NCI-H1417 treated with DMSO at 0.1 percent for 48 hours (cell line): ENCODE measurements at regions not wholly inside any gene's neighbourhood (a gene's known extent, or its start where the extent isn't known, plus 50 kb on each side); places are given as distances from the start of the nearest gene placed in this dataset.
"Not testable (repeated sequence)": the region's sequence is repeated elsewhere in the genome, so short reads cannot be mapped to it uniquely, and the experiment has no call there.

Experiments used
- DNase-seq: peaks from one replicate; lab custom pipeline; 2025; lab: John Stamatoyannopoulos, UW

DNA sequence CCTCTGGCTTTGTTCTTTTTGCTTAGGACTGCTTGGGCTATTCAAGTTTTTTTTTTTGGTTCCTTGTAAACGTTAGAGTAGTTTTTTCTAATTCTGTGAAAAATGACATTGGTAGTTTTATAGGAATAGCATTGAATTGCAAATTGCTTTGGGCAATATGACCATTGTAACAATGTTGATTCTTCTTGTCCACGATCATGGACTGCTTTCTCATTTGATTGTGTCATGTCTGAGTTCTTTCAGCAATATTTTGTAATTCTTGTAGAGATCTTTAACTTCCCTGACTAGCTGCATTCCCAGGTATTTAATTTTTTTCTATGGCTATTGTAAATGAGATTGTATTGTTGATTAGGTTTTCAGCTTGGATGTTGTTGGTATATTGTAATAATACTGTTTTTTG is 286.2 kb upstream of the C1QTNF3 start:
- DNase-seq: not testable (repeated sequence)

DNA sequence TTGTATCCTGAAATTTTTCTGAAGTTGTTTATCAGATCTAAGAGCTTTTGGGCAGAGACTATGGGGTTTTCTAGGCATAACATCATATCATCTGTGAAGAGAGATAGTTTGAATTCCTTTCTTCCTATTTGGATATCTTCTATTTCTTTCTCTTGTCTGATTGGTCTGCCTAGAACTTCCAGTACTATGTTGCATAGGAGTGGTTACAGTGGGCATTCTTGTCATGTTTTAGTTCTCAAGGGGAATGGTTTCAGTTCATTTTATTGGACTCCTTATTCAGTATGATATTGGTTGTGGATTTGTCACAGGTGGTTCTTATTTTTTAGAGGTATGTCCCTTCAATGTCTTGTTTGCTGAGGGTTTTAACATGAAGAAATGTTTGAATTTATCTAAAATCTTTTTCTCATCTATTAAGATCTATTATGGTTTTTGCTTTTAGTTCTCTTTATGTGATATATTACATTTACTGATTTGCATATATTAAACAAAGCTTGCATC is 286.6 kb upstream of the C1QTNF3 start:
- not testable (repeated sequence) for DNase-seq

DNA sequence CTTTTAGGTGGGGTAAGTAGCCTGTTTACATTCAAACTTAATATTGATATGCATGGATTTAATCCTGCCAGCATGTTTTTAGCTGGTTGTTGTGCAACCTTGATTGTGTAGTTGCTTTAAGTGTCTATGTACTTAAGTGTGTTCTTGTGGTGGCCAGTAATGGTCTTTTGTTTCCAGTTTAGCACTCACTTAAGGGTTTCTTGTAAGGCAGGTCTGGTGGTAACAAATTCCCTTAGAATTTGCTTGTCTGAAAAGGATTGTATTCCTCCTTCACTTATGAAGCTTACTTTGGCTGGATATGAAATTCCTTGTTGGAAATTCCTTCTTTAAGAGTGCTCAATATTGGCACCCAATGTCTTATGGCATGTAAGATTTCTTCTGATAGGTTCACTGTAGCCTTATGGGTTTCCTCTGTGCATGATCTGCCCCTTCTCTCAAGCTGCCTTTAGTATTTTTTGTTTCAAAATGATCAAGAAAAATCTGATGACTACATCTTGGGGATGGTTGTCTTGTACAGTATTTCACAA is 289.0 kb upstream of the C1QTNF3 start:
- not testable (repeated sequence) for DNase-seq

DNA sequence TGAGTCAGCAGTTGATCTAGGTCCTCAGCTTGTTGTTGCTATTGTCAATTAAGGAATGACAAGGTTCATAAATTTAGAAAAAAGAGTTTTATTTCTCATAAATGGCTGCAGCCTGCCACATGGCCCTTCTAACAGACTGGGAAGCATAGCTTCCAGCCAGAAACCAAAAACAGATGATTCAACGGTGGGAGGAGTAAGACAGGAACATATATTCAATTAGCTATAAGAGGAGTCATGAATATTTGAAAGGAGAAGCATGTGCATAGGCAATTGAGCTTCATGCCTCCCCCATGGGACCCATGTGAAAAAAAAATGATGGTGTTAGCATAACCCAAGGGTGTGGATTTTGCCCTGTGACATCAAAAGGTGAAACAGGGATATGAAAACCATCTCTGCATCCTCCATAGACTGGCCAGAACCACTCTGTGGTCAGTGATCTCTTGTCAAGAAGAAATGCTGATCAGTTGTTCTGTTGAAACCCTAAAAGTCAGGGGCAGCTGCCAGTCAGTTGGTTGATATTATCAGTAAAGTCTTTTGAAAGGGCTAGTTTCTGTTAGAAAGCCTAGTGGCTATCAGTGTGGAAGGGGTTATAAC is 296.5 kb upstream of the C1QTNF3 start:
- not testable (repeated sequence) for DNase-seq

DNA sequence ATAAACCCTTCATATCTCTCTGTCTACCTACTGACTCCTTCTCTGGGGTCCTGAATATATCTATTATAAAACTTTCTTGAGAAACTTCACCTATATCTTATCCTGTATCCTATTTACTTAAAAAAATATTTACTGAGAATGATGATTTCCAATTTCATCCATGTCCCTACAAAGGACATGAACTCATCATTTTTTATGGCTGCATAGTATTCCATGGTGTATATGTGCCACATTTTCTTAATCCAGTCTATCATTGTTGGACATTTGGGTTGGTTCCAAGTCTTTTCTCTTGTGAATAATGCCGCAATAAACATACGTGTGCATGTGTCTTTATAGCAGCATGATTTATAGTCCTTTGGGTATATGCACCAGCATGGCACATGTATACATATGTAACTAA is 301.7 kb upstream of the RAI14 start:
- DNase-seq: not testable (repeated sequence)

DNA sequence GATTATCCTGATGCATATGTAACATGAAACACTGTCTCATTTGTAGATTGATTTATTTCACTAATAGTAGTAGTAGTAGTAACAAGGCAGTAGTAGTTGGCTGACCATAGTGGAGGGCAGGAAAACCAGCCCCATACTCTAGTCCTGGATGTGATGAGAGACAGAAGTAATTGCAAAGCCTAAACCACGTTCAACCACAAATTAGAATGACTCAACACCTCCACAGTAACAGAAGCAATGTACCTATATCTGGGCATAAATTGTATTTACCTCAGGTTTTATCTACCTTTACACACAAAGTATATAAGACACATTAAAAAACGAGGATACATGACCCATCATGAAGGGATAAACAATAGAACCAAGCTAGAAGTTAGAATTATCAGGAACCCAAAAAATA is 284.7 kb upstream of the RAI14 start:
- not testable (repeated sequence) for DNase-seq

DNA sequence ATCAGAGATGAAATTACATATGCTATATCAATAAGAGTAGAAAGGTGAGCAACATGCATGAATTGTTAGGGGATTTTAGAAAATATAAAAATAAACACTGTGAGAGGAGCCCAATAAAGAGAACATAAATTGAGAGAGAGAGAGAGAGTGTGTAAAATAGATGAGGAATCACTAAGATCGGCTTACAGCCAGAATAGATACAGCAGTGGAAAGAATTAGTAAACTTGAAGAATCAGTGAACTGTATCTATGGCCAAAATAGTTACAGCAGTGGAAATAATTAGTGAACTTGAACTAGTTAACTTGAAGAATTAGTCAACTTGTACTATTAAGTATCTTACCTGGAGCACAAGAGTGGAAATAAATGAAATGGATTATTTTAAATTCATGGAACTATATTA is 284.3 kb upstream of the RAI14 start:
- DNase-seq: not testable (repeated sequence)

DNA sequence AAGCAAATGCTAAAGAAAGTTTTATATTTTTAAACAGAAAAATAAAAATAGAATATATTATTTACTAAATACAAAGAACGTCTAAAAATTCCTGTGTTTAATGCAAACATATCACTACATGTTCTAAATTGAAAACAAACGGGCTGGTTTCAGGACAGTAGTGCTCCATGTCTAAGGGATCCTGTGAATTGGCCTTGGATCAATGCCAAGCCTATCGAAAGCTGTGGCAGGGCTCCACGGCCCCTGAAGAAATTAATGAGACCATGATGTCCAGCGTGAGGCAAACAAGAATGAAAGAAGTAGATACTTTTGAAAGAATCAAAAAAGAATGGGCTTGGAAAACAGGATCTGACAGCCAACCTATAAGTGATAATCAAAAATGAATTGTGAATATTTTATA is 283.4 kb upstream of the RAI14 start:
- DNase-seq: not testable (repeated sequence)

DNA sequence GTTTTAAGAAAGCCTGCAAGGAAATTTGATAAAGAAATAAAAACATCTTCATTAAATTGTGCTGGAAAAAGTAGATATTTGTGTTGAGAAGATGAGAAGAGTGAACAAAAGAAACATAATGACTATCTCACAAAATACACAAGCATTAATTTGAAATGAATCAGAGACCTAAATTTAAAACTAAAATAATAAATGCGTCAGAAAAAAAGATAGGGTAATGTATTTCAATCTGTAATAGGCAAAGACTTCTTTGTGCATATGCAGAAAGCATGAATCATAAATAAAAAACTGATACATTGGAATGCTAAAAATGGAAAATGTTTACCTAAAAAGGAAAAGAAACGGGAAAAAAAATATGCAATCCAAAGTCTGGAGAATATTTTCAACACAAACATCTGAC is 278.5 kb upstream of the RAI14 start:
- not testable (repeated sequence) for DNase-seq

DNA sequence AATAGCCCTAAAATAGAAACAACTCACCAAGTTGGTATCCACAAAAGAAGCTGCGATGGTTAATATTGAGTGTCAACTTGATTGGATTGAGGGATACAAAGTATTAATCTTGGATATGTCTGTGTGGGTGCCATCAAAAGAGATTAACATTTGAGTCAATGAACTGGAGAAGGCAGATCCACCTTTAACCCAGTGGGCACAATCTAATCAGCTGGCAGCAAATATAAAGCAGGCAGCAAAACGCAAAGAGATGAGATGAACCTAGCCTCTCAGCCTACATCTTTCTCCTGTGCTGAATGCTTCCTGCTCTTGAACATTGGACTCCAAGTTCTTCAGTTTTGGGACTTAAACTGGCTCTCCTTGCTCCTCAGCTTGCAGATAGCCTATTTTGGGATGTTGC is 277.6 kb upstream of the RAI14 start:
- not testable (repeated sequence) for DNase-seq

DNA sequence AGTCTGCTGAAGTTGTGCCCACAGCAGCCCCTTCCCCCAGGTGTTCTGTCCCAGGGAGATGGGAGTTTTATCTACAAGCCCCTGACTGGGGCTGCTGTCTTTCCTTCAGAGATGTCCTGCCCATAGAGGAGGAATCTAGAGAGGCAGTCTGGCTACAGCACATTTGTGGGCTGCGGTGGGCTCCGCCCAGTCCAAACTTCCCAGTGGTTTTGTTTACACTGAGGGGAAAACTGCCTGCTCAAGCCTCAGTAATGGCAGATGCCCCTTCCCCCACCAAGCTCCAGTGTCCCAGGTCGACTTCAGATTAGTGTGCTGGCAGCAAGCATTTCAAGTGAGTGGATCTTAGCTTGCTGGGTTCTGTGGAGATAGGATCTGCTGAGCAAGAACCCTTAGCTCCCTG is 267.4 kb upstream of the RAI14 start:
- DNase-seq: not testable (repeated sequence)

DNA sequence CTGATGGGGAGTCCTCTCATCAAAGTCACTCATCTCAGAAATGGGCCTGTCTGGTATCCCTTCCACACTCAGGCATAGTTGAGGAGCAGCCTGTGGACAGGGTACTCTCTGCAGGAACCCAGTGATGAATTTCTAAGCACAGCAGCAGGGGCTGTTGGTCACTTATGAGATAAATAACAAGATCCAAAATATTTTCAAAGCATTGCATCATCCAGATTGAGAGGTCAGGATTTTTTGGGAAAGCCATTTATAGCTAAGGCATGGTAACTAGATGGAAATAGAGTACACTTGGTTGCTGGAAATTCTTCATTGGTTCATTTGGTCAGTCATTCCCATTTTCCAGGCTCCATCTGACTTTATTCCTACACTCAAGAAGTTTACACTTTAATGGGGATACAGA is 246.8 kb upstream of the RAI14 start:
- no peak for DNase-seq

DNA sequence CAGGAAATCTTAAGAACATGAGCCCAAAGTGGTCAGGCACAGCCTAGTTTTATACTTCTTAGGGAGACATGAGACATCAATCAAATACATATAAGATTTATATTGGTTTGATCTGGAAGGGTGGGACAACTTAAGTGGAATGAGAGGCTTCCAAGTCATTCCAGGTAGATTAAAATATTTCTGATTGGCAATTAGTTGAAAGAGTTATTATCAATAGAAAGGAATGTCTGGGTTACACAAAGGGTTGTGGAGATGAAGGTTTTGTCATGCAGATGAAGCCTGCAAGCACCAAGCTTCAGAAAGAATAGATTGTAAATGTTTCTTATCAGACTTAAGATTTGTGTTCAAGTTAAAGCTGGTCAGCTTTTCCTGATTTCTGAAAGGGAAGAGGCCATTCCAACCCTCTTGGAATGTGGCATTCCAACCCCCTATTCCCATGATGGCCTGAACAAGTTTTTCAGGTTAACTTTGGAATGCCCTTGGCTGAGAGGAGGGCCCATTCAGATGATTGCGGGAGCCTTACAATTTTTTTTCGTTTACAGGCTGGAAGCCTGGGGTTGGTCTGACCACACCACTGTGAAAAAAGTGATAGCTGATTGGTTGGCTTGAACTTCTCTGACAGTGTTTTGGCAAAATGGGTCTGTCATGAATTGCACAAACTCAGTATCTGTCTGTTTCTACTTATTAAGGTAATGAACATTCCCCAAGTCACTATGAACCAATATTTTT is 245.6 kb upstream of the RAI14 start:
- no peak for DNase-seq

DNA sequence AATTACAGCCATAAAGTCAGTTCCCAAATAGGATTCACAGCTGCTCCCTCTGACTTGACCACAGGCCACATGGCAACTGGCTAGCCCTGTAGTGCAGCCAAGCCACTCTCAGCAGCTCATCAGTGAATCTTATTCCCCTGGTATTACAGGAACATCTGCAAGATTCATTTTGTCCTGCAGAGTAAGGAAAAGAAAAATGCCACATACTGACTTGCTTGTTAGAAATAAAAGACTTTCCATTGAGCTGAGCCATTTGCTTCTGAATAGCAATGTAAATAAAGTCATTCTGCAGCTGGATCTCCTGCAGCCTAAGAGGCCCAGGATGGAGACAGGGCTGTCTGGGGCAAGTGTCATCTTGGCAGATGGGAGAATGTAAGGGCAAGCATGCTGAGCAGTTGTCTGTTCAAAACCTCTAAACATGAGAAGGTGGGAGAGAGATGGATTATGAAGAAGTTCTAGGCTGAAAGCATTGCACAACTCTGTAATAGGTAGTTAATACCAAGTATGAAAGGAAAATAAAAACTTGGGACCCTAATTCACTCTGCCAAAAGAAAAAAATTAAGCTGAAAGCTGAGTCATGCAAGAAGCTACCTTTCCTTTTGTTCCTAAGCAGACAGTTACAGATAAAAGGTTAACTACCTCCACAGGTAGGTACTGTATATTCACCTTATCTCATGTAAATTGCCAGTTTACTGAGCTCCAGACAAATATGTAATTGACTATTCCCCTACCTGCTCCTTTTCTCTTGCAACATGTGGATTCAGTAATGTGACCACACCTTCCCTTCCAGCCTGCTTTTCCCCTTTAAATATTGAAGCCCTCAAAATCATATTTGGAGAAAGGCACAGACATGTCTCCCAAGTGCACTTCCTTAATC is 244.4 kb upstream of the RAI14 start:
- no peak for DNase-seq

DNA sequence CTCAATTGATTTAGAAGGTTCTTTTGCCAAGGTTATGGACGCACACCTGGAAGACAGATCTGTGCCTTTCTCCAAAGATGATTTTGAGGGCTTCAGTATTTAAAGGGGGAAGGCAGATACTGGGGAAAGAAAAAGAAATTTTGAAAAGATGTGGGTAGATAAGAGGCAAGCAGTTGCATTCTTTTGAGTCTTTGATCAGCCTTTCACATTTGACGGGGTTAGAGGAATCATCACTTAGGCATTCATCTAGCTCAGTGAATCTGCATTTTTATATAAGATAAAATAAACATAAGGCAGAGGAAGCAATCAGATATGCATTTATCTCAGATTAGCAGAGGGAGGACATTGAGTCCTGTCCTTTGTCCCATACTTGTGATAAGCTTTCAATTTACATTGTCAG is 243.4 kb upstream of the RAI14 start:
- no peak for DNase-seq

DNA sequence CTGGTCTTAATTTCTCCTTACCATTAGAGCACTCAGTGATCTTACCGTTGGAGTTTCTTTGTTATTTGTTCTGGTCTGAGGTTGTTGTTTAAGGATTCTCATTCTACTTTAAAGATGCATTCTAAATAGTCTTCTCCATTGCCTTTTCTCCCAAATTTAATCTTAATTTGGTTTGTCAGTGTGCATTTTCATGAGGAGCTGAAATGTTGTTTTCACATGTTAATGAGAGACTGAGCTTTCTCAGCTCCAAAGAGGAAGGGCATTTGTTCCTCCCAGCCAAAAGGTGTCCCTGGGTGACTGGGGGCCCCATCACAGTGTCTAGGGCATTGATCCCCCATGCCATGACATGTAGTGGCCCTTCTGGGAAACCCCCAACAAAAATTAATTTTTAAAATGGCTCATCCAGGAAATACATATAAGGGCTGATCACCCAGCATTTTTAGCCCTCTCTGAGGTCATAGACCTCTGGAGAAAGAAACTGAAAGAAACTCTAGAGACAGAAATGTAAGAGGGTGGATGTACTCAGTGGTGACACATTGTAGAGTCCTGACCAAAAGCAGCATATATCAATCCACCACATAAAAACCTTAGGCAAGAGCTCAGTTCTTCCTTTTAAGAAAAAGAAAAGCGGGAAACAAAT is 240.4 kb upstream of the RAI14 start:
- no peak for DNase-seq

DNA sequence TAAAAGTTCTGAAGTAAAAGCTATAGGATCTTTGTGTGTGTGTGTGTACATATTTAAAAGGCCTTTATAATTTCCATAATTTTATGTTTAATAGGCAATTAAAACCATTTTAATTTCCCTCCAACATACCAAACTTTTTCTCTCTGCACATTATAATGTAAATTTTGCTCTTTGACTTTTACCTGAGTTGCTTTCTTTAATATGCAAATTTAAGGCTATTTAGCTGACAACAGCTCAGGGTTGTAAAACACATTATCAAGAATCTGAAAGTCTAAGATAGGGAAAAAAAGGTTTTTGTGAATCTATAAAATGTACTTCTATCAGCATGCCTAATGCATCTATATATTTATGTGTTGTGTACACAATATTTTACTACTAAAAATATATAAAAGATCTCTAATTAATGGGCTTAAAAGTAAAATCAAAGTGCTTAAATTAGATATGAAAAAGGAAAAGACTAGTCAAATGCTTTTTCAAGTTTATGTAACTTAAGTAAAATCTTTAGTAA is 239.6 kb upstream of the RAI14 start:
- DNase-seq: no peak

DNA sequence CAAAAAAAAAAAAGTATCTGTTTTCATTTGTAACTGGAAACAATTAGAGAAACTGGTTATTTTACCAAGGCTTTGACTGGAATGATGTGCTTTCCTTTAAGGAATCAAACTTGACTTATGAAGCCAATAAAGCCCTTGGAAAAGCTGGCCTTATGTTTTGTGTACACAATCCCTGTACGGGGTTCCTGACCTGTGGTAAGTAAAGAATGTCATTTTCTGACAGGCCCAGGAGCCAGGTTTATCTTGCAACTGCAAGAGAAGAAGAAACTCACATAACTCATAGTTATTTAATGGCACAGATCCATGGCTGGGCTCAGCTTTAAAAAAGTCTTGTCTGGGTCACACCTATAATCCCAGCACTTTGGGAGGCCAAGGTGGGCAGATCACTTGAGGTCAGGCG is 235.9 kb upstream of the RAI14 start:
- DNase-seq: not testable (repeated sequence)

DNA sequence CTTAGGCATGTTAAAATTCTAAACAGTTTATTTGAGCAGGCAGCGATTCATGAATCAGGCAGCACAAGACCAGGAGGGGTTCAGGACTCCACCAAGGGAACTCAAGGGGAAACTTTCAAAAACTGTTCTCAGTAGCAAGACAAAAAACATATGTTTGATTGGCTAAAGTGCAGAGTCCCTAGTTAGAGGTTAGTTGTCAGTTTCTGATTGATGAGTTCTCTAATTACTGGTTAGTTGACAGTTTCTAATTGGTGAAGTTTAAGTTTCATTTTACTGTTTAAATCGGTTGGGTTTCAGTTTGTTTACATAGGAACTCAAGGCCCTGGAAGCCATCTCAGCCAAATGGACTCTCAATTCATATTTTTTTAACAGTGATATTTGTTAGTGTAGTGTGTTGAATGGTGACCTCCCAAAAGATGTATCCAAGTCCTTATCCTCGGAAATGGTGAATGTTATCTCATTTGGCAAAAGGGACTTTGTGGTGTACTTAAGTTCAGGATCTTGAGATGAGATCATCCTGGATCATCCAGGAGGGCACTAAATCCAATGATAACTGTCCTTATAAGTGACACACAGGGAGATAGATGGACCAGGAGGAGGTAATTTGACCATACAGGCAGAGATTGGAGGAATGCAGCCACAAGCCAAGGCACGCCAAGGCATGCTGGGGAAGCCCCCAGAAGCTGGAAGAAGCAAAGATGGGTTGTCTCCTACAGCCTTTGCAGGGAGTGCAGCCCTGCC is 219.2 kb upstream of the RAI14 start:
- DNase-seq: no peak

DNA sequence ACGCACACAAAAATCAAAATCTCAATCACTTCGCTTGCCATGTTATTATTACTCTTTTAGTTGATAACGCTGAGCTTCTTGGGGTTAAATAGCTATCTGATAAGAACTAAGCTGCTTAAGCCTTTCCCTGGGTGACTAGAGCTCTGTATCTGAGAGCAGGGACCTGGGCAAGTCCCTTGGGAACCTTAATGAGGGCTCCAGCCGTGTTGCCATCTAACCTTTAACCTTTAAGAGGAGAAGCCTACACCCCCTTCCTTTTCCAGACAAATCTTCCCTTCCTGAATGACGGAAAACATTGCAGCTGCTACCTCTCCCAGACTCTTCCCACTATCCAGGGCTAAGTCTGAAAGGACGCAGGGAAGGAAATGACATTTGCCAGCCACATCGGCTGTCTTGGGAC is 216.5 kb upstream of the RAI14 start:
- DNase-seq: no peak

DNA sequence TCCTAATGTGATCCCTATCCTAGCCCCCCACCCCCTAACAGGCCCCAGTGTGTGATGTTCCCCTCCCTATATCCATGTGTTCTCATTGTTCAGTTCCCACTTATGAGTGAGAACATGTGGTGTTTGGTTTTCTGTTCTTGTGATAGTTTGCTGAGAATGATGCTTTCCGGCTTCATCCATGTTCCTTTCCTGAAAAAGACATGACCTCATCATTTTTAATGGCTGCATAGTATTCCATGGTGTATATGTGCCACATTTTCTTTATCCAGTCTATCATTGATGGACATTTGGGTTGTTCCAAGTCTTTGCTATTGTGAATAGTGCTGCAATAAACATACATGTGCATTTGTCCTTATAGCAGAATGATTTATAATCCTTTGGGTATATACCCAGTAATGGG is 214.4 kb upstream of the RAI14 start:
- not testable (repeated sequence) for DNase-seq
